ENCODE measurements at regions not wholly inside any gene's neighbourhood (a gene's known extent, or its start where the extent isn't known, plus 50 kb on each side); places are given as distances from the start of the nearest gene placed in this dataset.

GRCh38 chr13:55307909-55308308 lies 1832.8 kb upstream of the PRR20A start:
- no peak for DNase-seq

DNA sequence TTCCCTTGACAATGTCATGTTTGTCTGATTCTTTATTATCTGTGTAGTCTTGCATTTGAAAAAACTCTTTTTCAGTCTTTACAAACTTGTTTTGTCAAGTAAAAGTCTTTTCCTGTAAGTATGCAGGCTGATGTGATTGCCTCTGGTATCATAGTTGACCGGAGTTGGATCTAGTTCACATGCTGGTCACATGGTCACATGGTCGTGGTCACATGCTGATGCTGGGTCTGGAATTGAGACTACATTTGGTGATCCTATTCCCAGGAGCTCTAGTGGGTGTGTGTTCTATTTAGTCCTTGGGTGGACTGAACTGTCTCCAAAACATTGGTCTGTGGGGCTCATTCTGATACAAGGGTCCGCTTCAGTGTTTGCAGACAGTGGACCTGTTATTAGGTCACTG lies 1798.8 kb upstream of the PRR20A start:
- DNase-seq, result no peak

DNA sequence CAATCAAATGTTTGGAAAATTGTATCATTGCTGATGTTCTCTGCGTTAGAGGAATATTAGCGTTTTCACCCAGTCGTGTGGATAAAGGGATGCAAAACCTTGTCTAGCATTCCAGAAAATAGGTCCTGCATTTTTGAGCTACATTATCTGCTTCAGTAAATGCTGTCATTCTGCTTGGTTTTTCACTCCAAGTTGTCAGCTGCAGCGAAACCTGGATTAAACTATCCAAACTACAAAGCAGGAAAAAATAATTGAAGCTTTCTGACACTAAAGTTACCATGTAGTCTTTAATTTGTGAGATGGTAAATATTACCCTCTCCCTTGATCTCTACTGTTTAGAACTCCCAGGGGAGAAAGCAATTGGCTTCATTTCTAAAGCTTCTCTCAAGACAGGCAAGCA lies 1795.5 kb upstream of the PRR20A start:
- no peak for DNase-seq

DNA sequence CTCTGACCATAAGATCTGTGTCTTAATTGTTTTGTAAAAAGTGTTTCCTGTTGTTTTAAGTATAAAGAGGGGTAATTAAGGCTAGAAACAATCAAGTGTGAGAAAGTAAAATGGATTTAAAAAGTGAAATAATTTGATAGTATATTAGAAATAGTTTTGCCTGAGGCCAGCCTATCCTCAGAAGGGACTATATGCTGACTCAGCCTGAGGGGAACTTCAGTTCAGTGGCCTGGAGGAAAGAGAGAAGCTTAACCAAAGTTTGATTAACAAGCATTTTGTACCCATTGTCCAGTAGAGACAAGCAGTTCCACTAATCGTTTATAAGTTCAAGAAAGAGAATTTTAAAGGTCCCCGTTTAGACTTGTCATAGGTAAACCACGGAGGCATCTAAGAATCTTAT lies 1793.2 kb upstream of the PRR20A start:
- no peak for DNase-seq

DNA sequence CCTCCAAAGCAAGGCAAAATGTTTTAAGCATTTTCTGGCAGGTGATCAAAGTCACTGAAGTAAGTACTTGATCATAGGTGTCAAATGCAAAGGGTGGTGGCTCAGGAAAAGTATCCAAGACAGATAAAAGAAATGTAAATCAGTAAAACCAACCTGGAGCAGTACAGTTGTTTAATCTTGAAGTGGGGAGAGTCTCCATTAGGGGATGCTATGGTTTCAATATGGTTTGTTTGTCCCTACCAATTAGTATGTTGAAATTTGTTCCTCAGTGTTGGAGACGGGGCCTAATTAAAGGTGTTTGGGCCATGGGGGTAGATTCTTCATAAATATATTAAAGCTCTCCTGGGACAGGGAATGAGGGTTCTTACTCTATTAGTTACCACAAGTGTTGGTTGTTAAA lies 1781.7 kb upstream of the PRR20A start:
- DNase-seq, result no peak

GRCh38 chr13:55361141-55361540 lies 1779.6 kb upstream of the PRR20A start:
- no peak for DNase-seq

DNA sequence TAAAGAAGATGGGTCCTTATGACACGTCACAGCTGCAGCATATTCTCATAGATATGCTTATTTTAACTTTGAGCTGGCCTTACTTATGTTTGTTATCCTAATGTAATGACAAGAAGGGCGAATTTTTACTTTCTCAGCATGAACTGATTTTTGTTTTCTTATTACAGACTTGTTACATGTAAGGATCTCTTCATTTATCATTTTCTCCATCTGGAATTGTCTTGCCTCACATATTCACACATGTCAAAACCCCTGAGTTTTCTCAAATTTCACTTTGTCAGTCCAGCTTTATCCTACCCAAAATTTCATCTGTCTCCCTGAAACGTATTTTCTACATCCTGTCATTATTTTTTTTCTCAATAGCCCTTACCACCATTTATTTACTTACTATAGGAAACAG lies 1774.0 kb upstream of the PRR20A start:
- DNase-seq, result no peak

DNA sequence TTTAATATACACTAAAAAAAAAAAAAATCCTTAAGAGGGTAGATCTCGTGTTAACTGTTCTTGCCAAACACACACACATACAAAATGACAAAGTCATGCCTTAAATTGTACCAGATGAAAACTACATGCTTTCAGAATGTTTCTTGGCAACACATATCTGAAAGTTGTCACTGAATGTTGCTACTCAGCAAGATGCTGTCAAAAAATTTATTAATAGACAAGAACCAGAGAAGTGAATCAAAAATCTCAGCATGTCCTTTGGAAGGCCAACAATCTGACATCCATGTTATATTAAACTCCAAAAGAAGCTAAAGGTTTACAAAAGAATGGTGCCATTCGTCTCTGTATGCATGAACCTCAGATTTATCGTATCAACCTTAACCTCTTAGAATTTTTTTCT lies 1746.2 kb upstream of the PRR20A start:
- no peak for DNase-seq

- no peak for DNase-seq
Observed at GRCh38 chr13:55402870-55403269, 1737.8 kb upstream of the PRR20A start.

GRCh38 chr13:55403887-55404487 lies 1736.7 kb upstream of the PRR20A start:
- no peak for DNase-seq

DNA sequence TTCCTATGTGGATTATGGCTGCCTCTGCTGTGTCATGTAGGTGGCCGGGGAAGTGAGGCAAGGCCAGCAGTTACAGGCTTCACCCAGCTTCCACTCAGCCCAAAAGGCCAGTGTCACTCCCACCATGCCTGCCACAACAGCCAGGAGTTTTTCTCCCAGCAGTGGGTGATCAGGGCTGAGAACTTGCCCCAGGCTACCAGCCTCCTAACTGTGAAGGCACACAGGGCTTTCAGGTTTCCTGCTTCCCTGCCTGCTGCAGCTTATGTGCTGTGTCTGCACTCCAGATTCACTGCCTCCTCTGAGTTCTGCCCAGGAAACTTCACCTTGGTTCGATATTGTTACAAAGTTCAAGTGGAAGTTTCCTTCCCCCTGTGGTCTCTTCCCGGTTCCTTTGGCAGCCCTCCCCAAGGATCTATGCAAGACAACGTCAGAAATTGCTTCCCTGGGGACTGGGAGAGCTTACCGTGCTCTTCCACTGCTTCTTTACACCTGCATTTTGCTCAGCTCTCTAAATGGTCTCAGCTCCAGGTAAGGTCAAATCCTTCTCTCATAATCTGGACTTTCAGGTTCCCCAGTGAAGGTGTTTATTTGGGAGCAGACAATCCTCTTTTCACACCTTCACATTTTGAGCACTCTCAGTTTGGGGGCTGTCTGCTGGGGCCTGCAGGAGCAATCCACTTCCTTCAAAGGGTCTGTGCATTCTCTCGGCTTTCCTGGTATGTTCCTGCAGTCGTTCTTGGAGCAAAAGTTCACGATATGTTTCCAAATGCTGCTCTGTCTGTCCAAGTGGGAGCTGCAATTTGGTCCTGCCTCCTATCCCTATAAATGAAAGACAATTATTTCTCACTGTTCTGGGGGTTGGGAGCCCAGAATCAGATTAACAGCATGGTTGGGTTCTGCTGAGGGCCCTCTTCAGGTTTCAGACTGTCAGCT lies 1730.1 kb upstream of the PRR20A start:
- DNase-seq, result no peak

DNA sequence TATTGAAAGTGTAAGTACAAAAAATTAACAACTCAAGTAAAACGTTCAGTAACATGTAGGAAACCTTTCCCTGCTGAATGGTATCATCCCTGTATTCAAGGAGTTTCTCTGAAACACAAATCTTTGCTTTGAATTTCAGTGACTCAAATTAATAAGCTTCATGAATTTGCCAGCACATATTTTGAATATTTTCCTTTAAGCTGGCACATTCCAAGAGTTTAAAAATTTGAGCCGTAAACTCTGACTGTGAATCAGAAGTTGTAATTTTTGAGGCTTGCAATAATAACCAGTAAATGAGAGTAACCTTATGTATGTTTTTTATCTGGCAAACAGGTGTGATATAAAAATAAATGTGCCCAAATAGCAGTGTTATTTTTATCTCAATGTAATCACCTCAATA lies 1722.6 kb upstream of the PRR20A start:
- no peak for DNase-seq

DNA sequence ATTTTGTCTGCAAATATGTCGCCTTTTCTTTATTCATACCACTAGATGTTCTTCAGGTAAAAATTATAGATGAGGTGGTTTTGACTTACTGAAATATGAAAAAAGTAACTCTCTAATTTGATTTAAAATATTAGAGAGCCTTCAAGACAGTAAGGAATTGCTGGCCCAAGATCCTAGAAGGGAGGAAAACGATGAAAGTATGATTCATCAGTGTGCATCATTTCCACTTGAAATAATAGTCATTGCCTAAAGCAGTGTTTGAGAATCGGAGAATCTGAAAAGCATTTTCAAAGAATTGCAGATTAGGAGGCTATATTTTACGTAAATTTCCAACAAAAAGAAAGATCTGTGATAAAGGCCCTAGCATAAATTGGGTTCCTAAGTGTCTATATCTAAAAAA lies 1707.9 kb upstream of the PRR20A start:
- no peak for DNase-seq

DNA sequence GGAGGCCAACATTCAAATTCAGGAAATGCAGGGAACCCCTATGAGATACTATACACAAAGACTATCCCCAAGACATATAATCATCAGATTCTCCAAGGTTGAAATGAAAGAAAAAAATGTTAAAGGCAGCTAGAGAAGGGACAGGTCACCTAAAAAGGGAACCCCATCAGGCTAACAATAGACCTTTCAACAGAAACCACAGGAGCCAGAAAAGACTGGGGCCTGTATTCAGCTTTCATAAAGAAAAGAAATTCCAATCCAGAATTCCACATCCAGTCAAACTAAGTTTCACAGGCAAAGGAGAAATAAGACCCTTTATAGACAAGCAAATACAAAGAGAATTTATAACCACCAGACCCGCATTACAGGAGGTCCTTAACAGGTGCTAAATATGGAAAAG lies 1703.6 kb upstream of the PRR20A start:
- DNase-seq, result no peak

DNA sequence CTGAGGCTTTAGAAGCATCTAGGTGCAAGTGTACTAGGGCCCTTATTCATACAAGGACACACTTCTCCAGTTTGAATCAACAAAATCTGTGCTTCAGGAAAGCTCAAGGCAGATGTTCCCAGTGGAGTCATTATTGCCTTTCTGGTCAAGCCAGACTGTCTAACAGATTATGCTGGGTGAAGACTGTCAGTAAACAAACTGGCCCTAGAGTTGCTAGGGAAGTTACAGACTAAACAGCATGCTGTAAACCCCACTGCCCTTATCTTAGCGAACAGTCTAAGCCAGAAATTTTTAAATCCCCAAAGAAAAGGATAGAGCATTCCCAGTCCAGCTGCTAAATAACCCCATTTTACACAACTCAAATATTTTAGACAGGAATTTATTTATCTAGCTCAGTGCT lies 1701.3 kb upstream of the PRR20A start:
- no peak for DNase-seq

DNA sequence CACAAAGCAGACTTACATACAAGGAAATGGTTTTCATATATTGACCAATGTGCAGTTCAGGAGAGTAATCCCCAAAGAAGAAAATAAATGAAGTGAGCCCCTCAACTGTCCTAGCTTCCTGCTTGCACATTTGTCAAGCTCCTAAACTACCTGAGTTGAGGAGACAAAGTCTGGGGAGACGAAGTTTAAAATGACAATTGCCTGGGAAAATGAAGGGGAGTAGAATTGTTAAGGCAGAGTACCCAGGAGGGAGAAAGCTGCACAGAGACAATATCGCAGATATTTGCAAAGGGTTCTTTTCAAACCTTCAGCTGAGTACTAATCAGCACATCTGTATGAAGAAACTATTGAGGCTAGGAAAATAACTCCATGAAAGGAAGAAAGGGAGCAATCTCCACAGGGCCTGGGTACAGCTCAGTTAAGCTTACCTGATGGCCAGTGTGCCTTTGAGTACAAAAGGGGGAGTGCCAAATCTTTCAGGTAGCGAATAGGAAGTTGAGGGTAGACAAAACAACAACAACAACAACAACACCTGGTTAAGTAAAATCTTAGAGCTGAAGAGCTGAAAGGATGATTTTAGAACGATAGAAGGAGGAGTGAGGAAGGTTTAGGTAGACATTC lies 1700.1 kb upstream of the PRR20A start:
- no peak for DNase-seq

DNA sequence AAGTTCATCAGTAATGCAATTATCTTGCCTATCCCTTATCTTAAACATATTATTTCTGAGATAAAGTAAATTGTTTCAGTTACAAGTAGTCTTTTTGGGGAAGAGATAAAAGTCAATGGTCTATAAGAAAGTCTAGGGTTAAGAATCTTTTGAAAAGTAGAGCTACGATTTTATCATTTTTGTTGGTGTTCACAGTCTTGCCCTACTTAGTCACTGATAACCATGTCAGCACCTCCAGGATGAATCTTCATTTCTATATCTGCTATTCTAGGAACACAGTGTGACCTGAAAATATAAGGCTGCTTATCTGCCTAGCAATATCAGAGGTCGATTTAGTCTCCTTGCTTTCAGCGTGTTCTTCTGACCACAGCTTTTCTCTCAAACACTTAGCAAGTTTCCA lies 1676.5 kb upstream of the PRR20A start:
- DNase-seq, result no peak

DNA sequence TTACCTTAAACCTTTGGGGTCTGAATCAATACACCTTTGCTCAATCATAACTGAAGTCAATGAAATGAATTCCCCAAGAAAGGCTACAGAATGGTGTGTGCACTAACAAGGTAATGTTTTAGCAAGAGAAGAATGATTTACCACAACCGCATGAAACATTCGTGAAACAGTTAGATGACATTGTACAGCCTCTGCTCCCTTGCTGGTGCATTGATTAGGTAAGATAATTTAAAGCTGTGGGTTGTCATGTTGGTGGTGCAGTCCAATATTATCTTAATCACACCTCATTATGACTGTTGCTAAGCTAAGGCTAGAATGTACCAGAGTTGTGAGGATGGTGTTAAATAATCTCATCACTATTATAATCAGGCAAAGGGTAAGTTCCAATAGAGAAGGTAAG lies 1673.2 kb upstream of the PRR20A start:
- no peak for DNase-seq

- DNase-seq, result no peak
Observed at GRCh38 chr13:55483626-55484158, 1657.0 kb upstream of the PRR20A start.

DNA sequence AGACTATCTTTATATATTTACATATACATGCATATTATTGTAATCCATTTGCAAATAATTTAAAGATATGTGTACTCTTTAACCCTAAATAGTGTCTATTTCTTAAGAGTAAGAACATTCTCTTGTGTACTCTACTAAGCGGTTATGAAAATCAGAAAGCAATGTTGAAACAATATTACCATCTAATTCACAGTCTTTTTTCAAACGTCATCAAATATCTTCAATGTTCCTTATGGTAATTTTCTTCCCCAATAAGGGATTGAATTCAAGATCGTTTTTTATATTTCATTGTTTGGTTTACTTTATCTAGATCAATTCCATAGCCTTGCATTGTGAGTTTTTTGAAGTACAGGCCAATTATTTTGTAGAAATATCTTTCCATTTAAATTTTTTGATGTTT lies 1647.4 kb upstream of the PRR20A start:
- DNase-seq, result no peak

GRCh38 chr13:55497486-55497885 lies 1643.2 kb upstream of the PRR20A start:
- no peak for DNase-seq

GRCh38 chr13:55500694-55501093 lies 1640.0 kb upstream of the PRR20A start:
- DNase-seq, result no peak

- no peak for DNase-seq
Observed at GRCh38 chr13:55516610-55517009, 1624.1 kb upstream of the PRR20A start.

DNA sequence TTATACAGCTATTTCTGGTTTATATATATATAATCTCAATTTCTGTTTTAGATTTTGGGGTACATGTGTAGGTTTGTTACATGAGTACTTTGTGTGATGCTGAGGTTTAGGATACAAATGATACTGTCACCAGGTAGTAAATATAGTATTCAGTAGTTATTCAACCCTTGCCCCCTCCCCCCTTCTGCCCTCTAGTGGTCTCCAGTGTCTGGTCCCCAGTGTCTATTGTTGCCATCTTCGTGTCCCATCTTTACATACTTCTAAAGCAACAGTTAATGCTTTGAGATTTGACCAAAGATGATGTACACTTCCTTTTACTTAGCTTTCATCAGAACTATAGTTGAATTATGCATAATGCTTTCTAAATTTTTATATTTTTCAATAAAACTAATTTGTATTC lies 1623.4 kb upstream of the PRR20A start:
- DNase-seq, result no peak

All from NCI-H1436 (cell line).